WTC11 (cell line): ENCODE measurements at regions not wholly inside any gene's neighbourhood (a gene's known extent, or its start where the extent isn't known, plus 50 kb on each side); places are given as distances from the start of the nearest gene placed in this dataset.

Experiments used
- ATAC-seq: fragments of 200-7000 bp; cut with Tn5 transposase; 2 replicates; pipeline ENCODE4 v1.10.0; 2021; ENCODE audit warnings: mild to moderate bottlenecking, moderate library complexity
- CTCF ChIA-PET: fragments of 300-600 bp; sonication (Branson Sonifier 250); formaldehyde crosslinking; loops from one replicate; lab custom pipeline; 2021; ENCODE audit warnings: antibody characterized with exemption; lab: Charles Lee
- POLR2A ChIA-PET: fragments of 350-600 bp; sonication (Branson Sonifier 250); formaldehyde crosslinking; loops from one replicate; lab custom pipeline; 2021; ENCODE audit warnings: antibody characterized with exemption; lab: Charles Lee
- DNase-seq: peaks from one replicate; pipeline ENCODE4 v3.0.0; 2021; ENCODE audit warnings: low spot score
- H3K27ac Mint-ChIP-seq: 2 replicates; pipeline ENCODE4 v1.8.0; 2021; ENCODE audit warnings: mixed read lengths
- H3K27me3 Mint-ChIP-seq: 2 replicates; pipeline ENCODE4 v1.8.0; 2021; ENCODE audit warnings: low read depth, mild to moderate bottlenecking, moderate library complexity, mixed read lengths
- H3K36me3 Mint-ChIP-seq: 2 replicates; pipeline ENCODE4 v1.8.0; 2021; ENCODE audit warnings: mixed read lengths
- H3K4me1 Mint-ChIP-seq: 2 replicates; pipeline ENCODE4 v1.8.0; 2022; ENCODE audit warnings: mixed read lengths
- H3K4me3 Mint-ChIP-seq: 2 replicates; pipeline ENCODE4 v1.8.0; 2021; ENCODE audit warnings: mild to moderate bottlenecking, moderate library complexity, mixed read lengths
- H3K9me3 Mint-ChIP-seq: 2 replicates; pipeline ENCODE4 v1.8.0; 2021; ENCODE audit warnings: mixed read lengths
- ATF3 ChIP-seq: sonication (generic); formaldehyde crosslinking; conservative IDR thresholded peaks from 2 replicates; pipeline ENCODE4 v1.8.1; 2022; ENCODE audit warnings: mild to moderate bottlenecking, missing genetic modification reagents
- CDX4 ChIP-seq: fragments of 250-450 bp; sonication (Bioruptor Pico); IDR thresholded peaks from 2 replicates; pipeline ENCODE4 v1.9.0; 2021; ENCODE audit warnings: moderate library complexity, mild to moderate bottlenecking, inconsistent platforms, borderline replicate concordance
- CTCF ChIP-seq: fragments of 200-600 bp; IDR thresholded peaks from 2 replicates; pipeline ENCODE4 v1.8.0; 2022; ENCODE audit warnings: antibody characterized with exemption
- E2F5 ChIP-seq: sonication (generic); formaldehyde crosslinking; IDR thresholded peaks from 2 replicates; pipeline ENCODE4 v1.8.1; 2022; ENCODE audit warnings: mild to moderate bottlenecking, moderate library complexity, missing genetic modification reagents
- EMX1 ChIP-seq: fragments of 250-450 bp; sonication (Bioruptor Pico); IDR thresholded peaks from 2 replicates; pipeline ENCODE4 v1.8.0; 2021; ENCODE audit warnings: mild to moderate bottlenecking
- ERG ChIP-seq: fragments of 250-450 bp; sonication (Bioruptor Pico); IDR thresholded peaks from 2 replicates; pipeline ENCODE4 v1.8.0; 2021; ENCODE audit warnings: mild to moderate bottlenecking
- ETV6 ChIP-seq: sonication (generic); formaldehyde crosslinking; IDR thresholded peaks from 2 replicates; pipeline ENCODE4 v1.8.1; 2022; ENCODE audit warnings: mild to moderate bottlenecking, missing genetic modification reagents
- FOXP1 ChIP-seq: sonication (generic); formaldehyde crosslinking; IDR thresholded peaks from 2 replicates; pipeline ENCODE4 v1.8.0; 2022; ENCODE audit warnings: missing genetic modification reagents, mild to moderate bottlenecking, moderate library complexity, borderline replicate concordance
- JAZF1 ChIP-seq: fragments of 250-450 bp; sonication (Bioruptor Pico); IDR thresholded peaks from 2 replicates; pipeline ENCODE4 v1.9.0; 2021; ENCODE audit warnings: moderate library complexity, mild to moderate bottlenecking, inconsistent platforms
- MAX ChIP-seq: sonication (generic); formaldehyde crosslinking; IDR thresholded peaks from 2 replicates; pipeline ENCODE4 v1.8.0; 2022; ENCODE audit warnings: mild to moderate bottlenecking, missing genetic modification reagents
- MXD4 ChIP-seq: fragments of 250-450 bp; sonication (Bioruptor Pico); IDR thresholded peaks from 2 replicates; pipeline ENCODE4 v1.8.0; 2021; ENCODE audit warnings: mild to moderate bottlenecking, moderate library complexity, borderline replicate concordance
- NFATC4 ChIP-seq: fragments of 250-450 bp; sonication (Bioruptor Pico); IDR thresholded peaks from 2 replicates; pipeline ENCODE4 v1.9.0; 2021; ENCODE audit warnings: mild to moderate bottlenecking
- NR1H2 ChIP-seq: sonication (generic); formaldehyde crosslinking; IDR thresholded peaks from 2 replicates; pipeline ENCODE4 v1.9.0; 2021; ENCODE audit warnings: mild to moderate bottlenecking, moderate library complexity, missing genetic modification reagents
- PRDM15 ChIP-seq: sonication (generic); formaldehyde crosslinking; IDR thresholded peaks from 2 replicates; pipeline ENCODE4 v1.8.0; 2022; ENCODE audit warnings: missing genetic modification reagents
- RORB ChIP-seq: fragments of 250-450 bp; sonication (Bioruptor Pico); IDR thresholded peaks from 2 replicates; pipeline ENCODE4 v1.9.0; 2021; ENCODE audit warnings: mild to moderate bottlenecking
- TEAD1 ChIP-seq: sonication (generic); formaldehyde crosslinking; IDR thresholded peaks from 2 replicates; pipeline ENCODE4 v1.8.0; 2022; ENCODE audit warnings: mild to moderate bottlenecking, missing genetic modification reagents
- USF2 ChIP-seq: sonication (generic); formaldehyde crosslinking; IDR thresholded peaks from 2 replicates; pipeline ENCODE4 v1.8.1; 2023; ENCODE audit warnings: mild to moderate bottlenecking, missing genetic modification reagents, moderate library complexity
- ZBTB21 ChIP-seq: sonication (generic); formaldehyde crosslinking; IDR thresholded peaks from 2 replicates; pipeline ENCODE4 v1.8.1; 2023; ENCODE audit warnings: mild to moderate bottlenecking, missing genetic modification reagents, borderline replicate concordance
- ZNF121 ChIP-seq: sonication (generic); formaldehyde crosslinking; IDR thresholded peaks from 2 replicates; pipeline ENCODE4 v1.8.0; 2023; ENCODE audit warnings: missing genetic modification reagents
- ZNF416 ChIP-seq: fragments of 250-450 bp; sonication (Bioruptor Pico); IDR thresholded peaks from 2 replicates; pipeline ENCODE4 v1.9.0; 2021; ENCODE audit warnings: mild to moderate bottlenecking, inconsistent platforms
- ZNF425 ChIP-seq: fragments of 250-450 bp; sonication (Bioruptor Pico); conservative IDR thresholded peaks from 2 replicates; pipeline ENCODE4 v1.9.0; 2021; ENCODE audit warnings: mild to moderate bottlenecking
- ZNF671 ChIP-seq: fragments of 250-450 bp; sonication (Bioruptor Pico); IDR thresholded peaks from 2 replicates; pipeline ENCODE4 v1.8.0; 2021; ENCODE audit warnings: mild to moderate bottlenecking

- TF ChIP-seq PRDM15 (CRISPR knock-in tag) (no peak), E2F5 (CRISPR knock-in tag) (no peak), ZNF121 (CRISPR knock-in tag) (no peak)
Observed at GRCh38 chr18:34626404-34627136, 83.5 kb upstream of the DTNA start (continued).

GRCh38 chr18:34627137-34627920, 82.8 kb upstream of the DTNA start:
- Mint-ChIP-seq H3K4me1 (peaks cover 11% of the 10 kb centered on the region), H3K4me3 (no peak overlapping the region)
- no peak for TF ChIP-seq TEAD1 (CRISPR knock-in tag)
- no peak for TF ChIP-seq EMX1 (CRISPR knock-in tag)
- no peak for TF ChIP-seq MXD4
- no peak for TF ChIP-seq FOXP1 (CRISPR knock-in tag)
- no peak for TF ChIP-seq MAX (CRISPR knock-in tag)
- TF ChIP-seq ZNF425 (CRISPR knock-in tag) = no peak
- TF ChIP-seq ZNF416 (CRISPR knock-in tag) = no peak
- TF ChIP-seq ZBTB21 (CRISPR knock-in tag) = no peak
- no peak for TF ChIP-seq JAZF1 (CRISPR knock-in tag)
- no peak for TF ChIP-seq CDX4 (CRISPR knock-in tag)
- no peak for TF ChIP-seq ETV6 (CRISPR knock-in tag)
- no peak for TF ChIP-seq RORB (CRISPR knock-in tag)
- no peak for TF ChIP-seq USF2 (CRISPR knock-in tag)
- no peak for TF ChIP-seq ATF3
- no peak for TF ChIP-seq ERG (CRISPR knock-in tag)
- no peak for TF ChIP-seq CTCF
- TF ChIP-seq ZNF671 (CRISPR knock-in tag) = no peak
- no peak for TF ChIP-seq NFATC4 (CRISPR knock-in tag)
- TF ChIP-seq NR1H2 (CRISPR knock-in tag) = no peak
- TF ChIP-seq, all 79 proteins: peak for 0
- ChIA-PET POLR2A (no interaction called here), CTCF (interaction anchor here (0.8 kb wide), 1 partner anchor 34 kb away, joined by 3 read pairs; no protein-coding TSS in a partner anchor)
- H3K36me3 Mint-ChIP-seq = no peaks in the 10 kb centered on the region
- H3K27me3 Mint-ChIP-seq = no peaks in the 10 kb centered on the region
- H3K9me3 Mint-ChIP-seq = no peaks in the 10 kb centered on the region
- no peak overlapping the region for H3K27ac Mint-ChIP-seq
- ATAC-seq = no peak
- no peak for DNase-seq
